A549 (cell line): ENCODE measurements at regions not wholly inside any gene's neighbourhood (a gene's known extent, or its start where the extent isn't known, plus 50 kb on each side); places are given as distances from the start of the nearest gene placed in this dataset.

Experiments used
- EP300 ChIP-seq, 2 experiments: fragments of >200 bp; sonication (Bioruptor Twin); formaldehyde crosslinking; IDR thresholded peaks; 2 replicates in 1 of 2; 3 replicates in 1 of 2; pipeline ENCODE4 v1.6.1; 2016 to 2017
- HDAC2 ChIP-seq: fragments of 200-600 bp; sonication (generic); IDR thresholded peaks from 2 replicates; pipeline ENCODE4 v1.6.1; 2016
- MAFK ChIP-seq: fragments of 450-650 bp; IDR thresholded peaks from 2 replicates; pipeline ENCODE4 v1.6.1; 2014; ENCODE audit not compliant: partially characterized antibody
- POLR2A ChIP-seq: IDR thresholded peaks from 2 replicates; pipeline ENCODE4 v1.6.1; 2012; ENCODE audit warnings: mild to moderate bottlenecking, low read length
- RAD21 ChIP-seq, 2 experiments: fragments of >200 bp in 1 of 2; sonication (Bioruptor Twin) in 1 of 2; formaldehyde crosslinking in 1 of 2; IDR thresholded peaks in 1 of 2; conservative IDR thresholded peaks in 1 of 2; 2 replicates in 1 of 2; 3 replicates in 1 of 2; pipeline ENCODE4 v1.6.1; 2012 to 2018; ENCODE audit warnings: inconsistent platforms in 1 of 2
- RFX5 ChIP-seq: fragments of 450-650 bp; IDR thresholded peaks from 2 replicates; pipeline ENCODE4 v1.7.1; 2014; ENCODE audit warnings: antibody characterized with exemption, mild to moderate bottlenecking, moderate library complexity
- RNF2 ChIP-seq: fragments of 200-600 bp; sonication (generic); IDR thresholded peaks from 2 replicates; pipeline ENCODE4 v1.6.1; 2016; ENCODE audit warnings: low read depth, mild to moderate bottlenecking, antibody characterized with exemption, moderate library complexity, borderline replicate concordance
- TF ChIP-seq, protein P1 (sequence below): fragments of >200 bp; sonication (Bioruptor Twin); formaldehyde crosslinking; IDR thresholded peaks from 3 replicates; pipeline ENCODE4 v1.5.1; 2016
- TF ChIP-seq, protein P2 (sequence below): fragments of 450-650 bp; IDR thresholded peaks from 2 replicates; pipeline ENCODE4 v1.6.1; 2014; ENCODE audit warnings: antibody characterized with exemption
- TF ChIP-seq, protein P3 (sequence below): fragments of 250-450 bp; sonication (Bioruptor Pico); IDR thresholded peaks from 2 replicates; pipeline ENCODE4 v1.5.0; 2021; ENCODE audit warnings: mild to moderate bottlenecking, moderate library complexity, borderline replicate concordance
- TF ChIP-seq, protein P4 (sequence below): fragments of >200 bp; sonication (Bioruptor Twin); formaldehyde crosslinking; IDR thresholded peaks from 2 replicates; pipeline ENCODE4 v1.6.1; 2016

- TF ChIP-seq HDAC2 (no peak), EP300 (IDR thresholded peaks at IDR 0.05) (no peak), POLR2A (no peak), RFX5 (no peak), MAFK (no peak), RNF2 (no peak), RAD21 (conservative IDR thresholded peaks at IDR 0.05 in 1 of 2, IDR thresholded peaks at IDR 0.05 in 1 of 2) (no peak)
- TF ChIP-seq, protein P1, sequence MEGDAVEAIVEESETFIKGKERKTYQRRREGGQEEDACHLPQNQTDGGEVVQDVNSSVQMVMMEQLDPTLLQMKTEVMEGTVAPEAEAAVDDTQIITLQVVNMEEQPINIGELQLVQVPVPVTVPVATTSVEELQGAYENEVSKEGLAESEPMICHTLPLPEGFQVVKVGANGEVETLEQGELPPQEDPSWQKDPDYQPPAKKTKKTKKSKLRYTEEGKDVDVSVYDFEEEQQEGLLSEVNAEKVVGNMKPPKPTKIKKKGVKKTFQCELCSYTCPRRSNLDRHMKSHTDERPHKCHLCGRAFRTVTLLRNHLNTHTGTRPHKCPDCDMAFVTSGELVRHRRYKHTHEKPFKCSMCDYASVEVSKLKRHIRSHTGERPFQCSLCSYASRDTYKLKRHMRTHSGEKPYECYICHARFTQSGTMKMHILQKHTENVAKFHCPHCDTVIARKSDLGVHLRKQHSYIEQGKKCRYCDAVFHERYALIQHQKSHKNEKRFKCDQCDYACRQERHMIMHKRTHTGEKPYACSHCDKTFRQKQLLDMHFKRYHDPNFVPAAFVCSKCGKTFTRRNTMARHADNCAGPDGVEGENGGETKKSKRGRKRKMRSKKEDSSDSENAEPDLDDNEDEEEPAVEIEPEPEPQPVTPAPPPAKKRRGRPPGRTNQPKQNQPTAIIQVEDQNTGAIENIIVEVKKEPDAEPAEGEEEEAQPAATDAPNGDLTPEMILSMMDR, result no peak
- TF ChIP-seq, protein P2, sequence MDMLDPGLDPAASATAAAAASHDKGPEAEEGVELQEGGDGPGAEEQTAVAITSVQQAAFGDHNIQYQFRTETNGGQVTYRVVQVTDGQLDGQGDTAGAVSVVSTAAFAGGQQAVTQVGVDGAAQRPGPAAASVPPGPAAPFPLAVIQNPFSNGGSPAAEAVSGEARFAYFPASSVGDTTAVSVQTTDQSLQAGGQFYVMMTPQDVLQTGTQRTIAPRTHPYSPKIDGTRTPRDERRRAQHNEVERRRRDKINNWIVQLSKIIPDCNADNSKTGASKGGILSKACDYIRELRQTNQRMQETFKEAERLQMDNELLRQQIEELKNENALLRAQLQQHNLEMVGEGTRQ, result no peak
- TF ChIP-seq, protein P3, sequence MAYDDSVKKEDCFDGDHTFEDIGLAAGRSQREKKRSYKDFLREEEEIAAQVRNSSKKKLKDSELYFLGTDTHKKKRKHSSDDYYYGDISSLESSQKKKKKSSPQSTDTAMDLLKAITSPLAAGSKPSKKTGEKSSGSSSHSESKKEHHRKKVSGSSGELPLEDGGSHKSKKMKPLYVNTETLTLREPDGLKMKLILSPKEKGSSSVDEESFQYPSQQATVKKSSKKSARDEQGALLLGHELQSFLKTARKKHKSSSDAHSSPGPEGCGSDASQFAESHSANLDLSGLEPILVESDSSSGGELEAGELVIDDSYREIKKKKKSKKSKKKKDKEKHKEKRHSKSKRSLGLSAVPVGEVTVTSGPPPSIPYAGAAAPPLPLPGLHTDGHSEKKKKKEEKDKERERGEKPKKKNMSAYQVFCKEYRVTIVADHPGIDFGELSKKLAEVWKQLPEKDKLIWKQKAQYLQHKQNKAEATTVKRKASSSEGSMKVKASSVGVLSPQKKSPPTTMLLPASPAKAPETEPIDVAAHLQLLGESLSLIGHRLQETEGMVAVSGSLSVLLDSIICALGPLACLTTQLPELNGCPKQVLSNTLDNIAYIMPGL, result no peak
- TF ChIP-seq, protein P4, sequence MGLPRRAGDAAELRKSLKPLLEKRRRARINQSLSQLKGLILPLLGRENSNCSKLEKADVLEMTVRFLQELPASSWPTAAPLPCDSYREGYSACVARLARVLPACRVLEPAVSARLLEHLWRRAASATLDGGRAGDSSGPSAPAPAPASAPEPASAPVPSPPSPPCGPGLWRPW, result no peak
These were observed 120.7 kb upstream of the FOXQ1 start for GRCh38 chr6:1191141-1191630.
